ENCODE measurements at regions not wholly inside any gene's neighbourhood (a gene's known extent, or its start where the extent isn't known, plus 50 kb on each side); places are given as distances from the start of the nearest gene placed in this dataset.

DNA sequence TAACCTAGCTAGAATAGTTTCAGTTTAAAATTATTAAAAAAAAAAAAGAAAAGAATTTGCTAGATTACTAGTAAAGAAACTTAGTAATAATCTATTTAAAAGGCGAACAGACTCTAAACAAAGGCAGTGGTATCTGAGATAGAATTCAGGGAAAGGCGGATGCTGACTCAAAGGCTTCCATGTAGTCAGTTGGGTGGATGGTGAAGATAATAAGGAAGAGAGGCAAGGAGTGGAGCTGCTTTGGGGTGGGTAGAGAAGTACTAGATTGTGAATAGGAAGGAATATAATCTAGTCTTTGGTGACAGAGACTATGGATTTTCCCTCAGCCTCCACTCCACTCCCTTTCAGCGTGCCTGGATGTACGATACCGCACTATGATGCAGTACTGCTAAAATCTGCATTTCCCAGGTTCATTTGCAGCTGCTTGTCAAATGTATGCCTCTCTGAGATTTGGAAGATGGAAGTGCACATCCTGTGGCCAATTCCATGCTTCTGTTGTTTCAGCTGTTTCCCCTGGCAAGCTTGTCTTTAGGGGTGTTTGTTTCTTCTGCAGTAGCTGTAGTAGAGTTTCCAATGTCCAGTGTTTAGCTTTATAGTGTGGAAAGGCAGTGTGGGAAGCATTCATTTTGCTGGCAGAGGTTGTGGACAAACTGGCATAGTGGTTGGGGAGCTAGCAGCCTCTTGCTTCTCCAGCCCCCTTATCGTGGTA lies 184.6 kb upstream of the NRIP1 start:
- Histone ChIP-seq H3K36me3 (ENCODE audit: control insufficient read depth in 3 of 3, insufficient read depth in 3 of 3, low read length in 3 of 3) (no peaks in the 10 kb centered on the region), H3K4me1 (ENCODE audit: control insufficient read depth in 3 of 3, insufficient read depth in 3 of 3, low read length in 3 of 3) (no peaks in the 10 kb centered on the region), H3K27ac (ENCODE audit: low read depth, low read length) (no peak overlapping the region), H3K9ac (ENCODE audit: low read depth in 1 of 3, low read length in 3 of 3) (no peak overlapping the region), H3K4me3 (ENCODE audit: low read length in 3 of 3) (no peak overlapping the region), H3K27me3 (ENCODE audit: control insufficient read depth in 3 of 3, insufficient read depth in 3 of 3, low read length in 3 of 3) (no peaks in the 10 kb centered on the region), H3K9me3 (ENCODE audit: control insufficient read depth in 3 of 3, low read length in 3 of 3) (no peaks in the 10 kb centered on the region)

DNA sequence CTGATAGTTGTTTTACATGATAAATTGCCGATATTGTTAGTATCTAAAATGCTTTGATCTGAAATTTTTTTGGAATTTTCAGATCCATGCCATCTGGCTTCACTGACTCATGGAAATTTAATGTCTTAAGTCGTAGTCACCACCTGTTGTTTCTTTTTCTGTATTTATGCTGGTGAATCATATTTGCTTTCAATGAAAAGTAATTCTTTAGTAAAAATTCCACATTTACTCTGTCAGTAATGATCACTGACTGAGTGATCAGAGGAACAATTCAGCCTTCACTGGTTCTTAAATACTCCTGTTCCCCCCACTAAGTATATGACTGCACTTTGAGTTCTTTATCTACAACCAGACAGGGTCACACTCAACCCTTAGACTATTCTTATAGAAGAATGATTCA lies 185.6 kb upstream of the NRIP1 start:
- Histone ChIP-seq H3K4me3 (ENCODE audit: low read length in 3 of 3) (no peak overlapping the region), H3K9me3 (ENCODE audit: control insufficient read depth in 3 of 3, low read length in 3 of 3) (no peaks in the 10 kb centered on the region), H3K27me3 (ENCODE audit: control insufficient read depth in 3 of 3, insufficient read depth in 3 of 3, low read length in 3 of 3) (no peaks in the 10 kb centered on the region), H3K9ac (ENCODE audit: low read depth in 1 of 3, low read length in 3 of 3) (no peak overlapping the region), H3K27ac (ENCODE audit: low read depth, low read length) (no peak overlapping the region), H3K36me3 (ENCODE audit: control insufficient read depth in 3 of 3, insufficient read depth in 3 of 3, low read length in 3 of 3) (no peaks in the 10 kb centered on the region), H3K4me1 (ENCODE audit: control insufficient read depth in 3 of 3, insufficient read depth in 3 of 3, low read length in 3 of 3) (no peaks in the 10 kb centered on the region)

DNA sequence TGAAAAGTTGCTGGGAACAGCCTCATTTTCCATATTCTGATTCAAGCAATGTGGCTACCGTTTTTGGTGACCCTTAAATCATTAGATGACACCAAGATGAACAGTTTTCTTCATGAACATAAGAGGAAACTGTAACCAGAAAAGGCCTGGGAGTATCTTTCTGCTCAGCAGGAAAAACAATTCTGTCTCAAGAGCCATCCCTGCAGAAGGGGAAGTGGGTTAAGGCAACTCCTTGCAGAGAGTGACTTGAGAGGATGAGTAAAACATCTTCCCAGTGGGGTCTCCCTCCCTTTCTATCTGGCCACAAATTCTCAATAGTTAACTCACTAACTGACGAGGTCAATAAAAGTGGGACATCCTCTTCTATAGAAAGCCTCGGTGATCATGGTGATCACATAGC lies 187.6 kb upstream of the NRIP1 start:
- Histone ChIP-seq H3K27ac (ENCODE audit: low read depth, low read length) (no peak overlapping the region), H3K36me3 (ENCODE audit: control insufficient read depth in 3 of 3, insufficient read depth in 3 of 3, low read length in 3 of 3) (no peaks in the 10 kb centered on the region), H3K9ac (ENCODE audit: low read depth in 1 of 3, low read length in 3 of 3) (no peak overlapping the region), H3K4me3 (ENCODE audit: low read length in 3 of 3) (no peak overlapping the region), H3K27me3 (ENCODE audit: control insufficient read depth in 3 of 3, insufficient read depth in 3 of 3, low read length in 3 of 3) (no peaks in the 10 kb centered on the region), H3K4me1 (ENCODE audit: control insufficient read depth in 3 of 3, insufficient read depth in 3 of 3, low read length in 3 of 3) (no peaks in the 10 kb centered on the region), H3K9me3 (ENCODE audit: control insufficient read depth in 3 of 3, low read length in 3 of 3) (no peaks in the 10 kb centered on the region)

DNA sequence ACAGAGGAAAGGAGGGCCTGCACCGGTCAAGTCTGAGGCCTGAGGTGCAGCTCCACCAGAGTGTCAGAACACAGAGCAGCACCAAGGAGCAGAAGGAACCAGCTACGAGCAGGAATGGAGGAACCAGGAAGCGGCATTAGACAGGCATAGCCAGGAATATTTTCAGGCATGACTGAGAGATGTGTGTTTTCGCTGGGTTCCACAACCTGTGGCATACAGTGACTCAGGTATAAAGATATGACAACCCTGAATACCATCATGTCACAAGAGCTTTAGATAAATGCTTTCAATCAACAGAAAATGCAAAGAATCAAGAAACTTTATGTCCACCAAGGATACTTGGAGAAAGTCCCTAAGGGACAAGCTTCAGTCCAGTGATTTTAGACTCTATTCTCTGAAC lies 189.3 kb upstream of the NRIP1 start:
- Histone ChIP-seq H3K27ac (ENCODE audit: low read depth, low read length) (no peak overlapping the region), H3K36me3 (ENCODE audit: control insufficient read depth in 3 of 3, insufficient read depth in 3 of 3, low read length in 3 of 3) (no peaks in the 10 kb centered on the region), H3K9me3 (ENCODE audit: control insufficient read depth in 3 of 3, low read length in 3 of 3) (no peaks in the 10 kb centered on the region)

DNA sequence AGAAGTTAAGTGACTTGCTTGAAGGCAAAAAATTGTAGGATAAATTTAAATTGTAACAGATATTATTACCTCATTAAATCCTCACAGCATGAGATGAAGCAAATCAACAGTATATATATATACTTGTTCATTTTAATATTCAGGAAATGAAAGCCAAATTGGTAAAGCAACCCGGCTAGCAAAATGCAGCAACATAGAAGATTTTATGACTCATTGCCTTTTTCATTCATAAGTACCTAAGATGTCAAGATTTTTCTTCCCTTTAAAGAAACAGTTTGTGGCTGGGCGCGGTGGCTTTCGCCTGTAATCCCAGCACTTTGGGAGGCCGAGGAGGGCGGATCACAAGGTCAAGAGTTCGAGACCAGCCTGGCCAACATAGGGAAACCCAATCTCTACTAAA lies 190.5 kb upstream of the NRIP1 start:
- H3K36me3 ChIP-seq (ENCODE audit: control insufficient read depth in 3 of 3, insufficient read depth in 3 of 3, low read length in 3 of 3), result no peaks in the 10 kb centered on the region
- no peaks in the 10 kb centered on the region for H3K27me3 ChIP-seq (ENCODE audit: control insufficient read depth in 3 of 3, insufficient read depth in 3 of 3, low read length in 3 of 3)
- no peak overlapping the region for H3K4me3 ChIP-seq (ENCODE audit: low read length in 3 of 3)
- H3K4me1 ChIP-seq (ENCODE audit: control insufficient read depth in 3 of 3, insufficient read depth in 3 of 3, low read length in 3 of 3), result no peaks in the 10 kb centered on the region
- H3K9me3 ChIP-seq (ENCODE audit: control insufficient read depth in 3 of 3, low read length in 3 of 3), result no peaks in the 10 kb centered on the region
- no peak overlapping the region for H3K27ac ChIP-seq (ENCODE audit: low read depth, low read length)
- H3K9ac ChIP-seq (ENCODE audit: low read depth in 1 of 3, low read length in 3 of 3), result no peak overlapping the region

More for the DNA sequence above, 189.3 kb upstream of the NRIP1 start:
- Histone ChIP-seq H3K4me3 (ENCODE audit: low read length in 3 of 3) (no peak overlapping the region), H3K27me3 (ENCODE audit: control insufficient read depth in 3 of 3, insufficient read depth in 3 of 3, low read length in 3 of 3) (no peaks in the 10 kb centered on the region), H3K9ac (ENCODE audit: low read depth in 1 of 3, low read length in 3 of 3) (no peak overlapping the region), H3K4me1 (ENCODE audit: control insufficient read depth in 3 of 3, insufficient read depth in 3 of 3, low read length in 3 of 3) (no peaks in the 10 kb centered on the region)

DNA sequence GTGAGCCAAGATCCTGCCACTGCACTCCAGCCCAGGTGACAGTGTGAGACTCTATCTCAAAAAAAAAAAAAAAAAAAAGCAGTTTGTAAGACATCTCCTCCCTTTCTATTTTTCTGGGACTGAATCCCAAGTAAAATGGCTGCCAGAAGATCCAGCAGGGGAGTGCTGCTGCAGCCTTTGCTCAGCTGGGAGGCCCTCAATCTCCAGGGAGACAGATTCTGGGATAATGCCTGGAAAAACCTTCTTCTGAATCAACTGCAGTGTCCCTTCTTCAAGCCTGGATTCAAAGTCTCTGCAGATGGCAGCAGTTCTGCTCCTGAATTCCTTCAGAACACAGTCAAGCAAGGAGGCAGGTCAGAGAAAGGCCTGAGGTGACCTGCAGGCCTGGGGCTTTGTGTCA lies 191.0 kb upstream of the NRIP1 start:
- Histone ChIP-seq H3K9me3 (ENCODE audit: control insufficient read depth in 3 of 3, low read length in 3 of 3) (no peaks in the 10 kb centered on the region), H3K27me3 (ENCODE audit: control insufficient read depth in 3 of 3, insufficient read depth in 3 of 3, low read length in 3 of 3) (no peaks in the 10 kb centered on the region), H3K4me3 (ENCODE audit: low read length in 3 of 3) (no peak overlapping the region), H3K36me3 (ENCODE audit: control insufficient read depth in 3 of 3, insufficient read depth in 3 of 3, low read length in 3 of 3) (no peaks in the 10 kb centered on the region), H3K4me1 (ENCODE audit: control insufficient read depth in 3 of 3, insufficient read depth in 3 of 3, low read length in 3 of 3) (no peaks in the 10 kb centered on the region), H3K9ac (ENCODE audit: low read depth in 1 of 3, low read length in 3 of 3) (no peak overlapping the region), H3K27ac (ENCODE audit: low read depth, low read length) (no peak overlapping the region)

DNA sequence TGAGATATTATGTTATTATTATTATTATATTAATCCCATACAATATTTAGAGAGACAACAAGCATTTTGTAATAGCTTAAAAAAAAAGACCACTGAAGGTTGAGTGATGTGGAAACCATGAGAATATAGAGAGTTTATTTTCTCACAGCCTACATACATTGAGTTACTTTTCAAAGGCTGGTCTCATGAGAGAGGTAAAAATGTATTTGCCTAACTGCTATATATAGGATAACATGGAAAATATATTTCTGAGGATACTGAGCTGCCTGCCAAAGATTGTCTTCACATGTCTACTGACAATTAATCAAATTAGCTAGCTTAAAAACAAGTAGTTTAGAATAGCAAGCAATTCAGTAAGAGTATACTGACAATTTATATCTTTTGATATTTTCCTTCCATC lies 192.2 kb upstream of the NRIP1 start:
- no peaks in the 10 kb centered on the region for H3K4me1 ChIP-seq (ENCODE audit: control insufficient read depth in 3 of 3, insufficient read depth in 3 of 3, low read length in 3 of 3)
- H3K27me3 ChIP-seq (ENCODE audit: control insufficient read depth in 3 of 3, insufficient read depth in 3 of 3, low read length in 3 of 3), result no peaks in the 10 kb centered on the region
- no peaks in the 10 kb centered on the region for H3K36me3 ChIP-seq (ENCODE audit: control insufficient read depth in 3 of 3, insufficient read depth in 3 of 3, low read length in 3 of 3)
- no peak overlapping the region for H3K4me3 ChIP-seq (ENCODE audit: low read length in 3 of 3)
- H3K9me3 ChIP-seq (ENCODE audit: control insufficient read depth in 3 of 3, low read length in 3 of 3), result no peaks in the 10 kb centered on the region
- H3K27ac ChIP-seq (ENCODE audit: low read depth, low read length), result no peak overlapping the region
- no peak overlapping the region for H3K9ac ChIP-seq (ENCODE audit: low read depth in 1 of 3, low read length in 3 of 3)

DNA sequence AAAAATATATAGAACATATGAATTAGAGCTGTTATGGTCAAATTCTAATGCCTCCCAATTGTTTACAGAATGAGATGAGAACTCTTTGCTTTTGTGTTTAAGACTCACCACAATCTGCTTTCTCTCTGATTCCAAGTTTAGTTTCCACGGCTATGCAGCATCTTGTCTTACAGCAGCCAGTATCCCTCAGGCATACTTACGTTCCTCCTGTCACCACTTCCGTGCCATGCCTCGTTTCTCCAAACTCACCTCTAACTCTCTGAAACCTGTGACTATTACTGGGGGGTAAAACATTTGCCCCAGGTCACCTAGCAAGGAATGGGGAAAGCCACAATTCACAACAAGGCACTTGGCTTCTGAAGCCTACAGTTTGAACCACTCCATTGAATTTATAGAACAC lies 192.8 kb upstream of the NRIP1 start:
- no peak overlapping the region for H3K4me3 ChIP-seq (ENCODE audit: low read length in 3 of 3)
- H3K27me3 ChIP-seq (ENCODE audit: control insufficient read depth in 3 of 3, insufficient read depth in 3 of 3, low read length in 3 of 3), result no peaks in the 10 kb centered on the region
- H3K9me3 ChIP-seq (ENCODE audit: control insufficient read depth in 3 of 3, low read length in 3 of 3), result no peaks in the 10 kb centered on the region
- no peaks in the 10 kb centered on the region for H3K36me3 ChIP-seq (ENCODE audit: control insufficient read depth in 3 of 3, insufficient read depth in 3 of 3, low read length in 3 of 3)
- H3K4me1 ChIP-seq (ENCODE audit: control insufficient read depth in 3 of 3, insufficient read depth in 3 of 3, low read length in 3 of 3), result no peaks in the 10 kb centered on the region
- no peak overlapping the region for H3K27ac ChIP-seq (ENCODE audit: low read depth, low read length)
- no peak overlapping the region for H3K9ac ChIP-seq (ENCODE audit: low read depth in 1 of 3, low read length in 3 of 3)

DNA sequence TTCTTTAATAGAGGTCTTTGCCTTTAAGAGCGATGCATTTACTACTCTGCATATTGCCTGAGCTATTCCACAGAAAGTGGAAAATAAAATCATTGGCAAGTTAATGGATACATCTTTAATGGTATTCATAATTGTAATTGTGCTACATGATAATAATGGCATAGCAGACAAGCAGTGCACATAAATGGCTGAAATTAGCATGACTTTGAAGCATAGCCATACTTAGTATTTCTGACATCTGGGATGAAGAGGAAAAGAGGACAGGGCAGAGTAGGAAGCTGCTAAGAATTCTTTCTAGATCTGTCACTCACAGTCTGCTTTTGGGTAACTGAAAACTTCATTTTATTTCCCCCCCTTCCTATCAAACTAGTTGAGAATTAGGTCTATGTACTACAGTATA lies 195.0 kb upstream of the NRIP1 start:
- Histone ChIP-seq H3K4me3 (ENCODE audit: low read length in 3 of 3) (no peak overlapping the region), H3K27ac (ENCODE audit: low read depth, low read length) (no peak overlapping the region), H3K36me3 (ENCODE audit: control insufficient read depth in 3 of 3, insufficient read depth in 3 of 3, low read length in 3 of 3) (no peaks in the 10 kb centered on the region), H3K4me1 (ENCODE audit: control insufficient read depth in 3 of 3, insufficient read depth in 3 of 3, low read length in 3 of 3) (no peaks in the 10 kb centered on the region), H3K9ac (ENCODE audit: low read depth in 1 of 3, low read length in 3 of 3) (no peak overlapping the region), H3K9me3 (ENCODE audit: control insufficient read depth in 3 of 3, low read length in 3 of 3) (no peaks in the 10 kb centered on the region), H3K27me3 (ENCODE audit: control insufficient read depth in 3 of 3, insufficient read depth in 3 of 3, low read length in 3 of 3) (no peaks in the 10 kb centered on the region)

DNA sequence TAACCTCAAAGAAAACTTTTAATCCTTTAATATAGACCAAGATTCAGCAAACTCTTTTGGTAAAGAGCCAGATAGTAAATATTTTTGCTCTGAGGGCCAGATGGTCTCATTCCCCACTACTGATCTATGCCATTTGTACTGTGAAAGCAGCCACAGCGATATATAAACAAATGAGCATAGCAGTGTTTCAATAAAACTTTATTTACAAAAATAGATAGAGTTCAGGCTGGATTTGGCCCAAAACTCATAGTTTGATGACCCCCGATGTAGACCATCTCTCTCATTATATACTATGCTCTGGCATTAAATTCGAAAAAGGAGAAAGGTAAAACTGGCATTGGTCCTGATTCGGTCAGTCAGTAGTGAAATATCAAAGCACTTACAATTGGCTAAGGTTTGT lies 195.8 kb upstream of the NRIP1 start:
- no peak overlapping the region for H3K9ac ChIP-seq (ENCODE audit: low read depth in 1 of 3, low read length in 3 of 3)
- H3K27ac ChIP-seq (ENCODE audit: low read depth, low read length), result no peak overlapping the region
- H3K27me3 ChIP-seq (ENCODE audit: control insufficient read depth in 3 of 3, insufficient read depth in 3 of 3, low read length in 3 of 3), result no peaks in the 10 kb centered on the region
- H3K4me3 ChIP-seq (ENCODE audit: low read length in 3 of 3), result no peak overlapping the region
- H3K9me3 ChIP-seq (ENCODE audit: control insufficient read depth in 3 of 3, low read length in 3 of 3), result no peaks in the 10 kb centered on the region
- H3K36me3 ChIP-seq (ENCODE audit: control insufficient read depth in 3 of 3, insufficient read depth in 3 of 3, low read length in 3 of 3), result no peaks in the 10 kb centered on the region
- H3K4me1 ChIP-seq (ENCODE audit: control insufficient read depth in 3 of 3, insufficient read depth in 3 of 3, low read length in 3 of 3), result no peaks in the 10 kb centered on the region

Data from skeletal muscle tissue (tissue), 3 donors.